ENCODE measurements at regions not wholly inside any gene's neighbourhood (a gene's known extent, or its start where the extent isn't known, plus 50 kb on each side); places are given as distances from the start of the nearest gene placed in this dataset.

DNA sequence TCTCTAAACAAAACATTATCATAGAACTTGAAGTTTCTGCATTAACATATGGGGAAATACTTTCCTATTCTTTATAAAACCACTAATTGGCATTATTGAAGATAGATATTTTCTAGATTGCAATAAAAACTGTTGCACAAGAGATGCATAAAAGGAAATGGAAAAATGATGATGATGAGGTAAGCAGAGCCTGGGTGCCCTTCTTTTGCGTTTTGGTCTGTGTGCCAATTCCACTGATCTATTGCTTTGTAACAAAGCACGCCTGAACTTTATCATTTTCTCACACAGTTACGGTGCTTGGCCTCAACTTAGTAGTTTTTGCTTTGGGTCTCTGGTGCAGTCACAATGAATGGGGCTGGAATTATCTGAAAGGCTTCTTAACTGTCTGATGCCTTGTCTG lies 450.5 kb downstream of the MAFB start:
- Histone ChIP-seq H3K9me3 (ENCODE audit: low read depth, low read length) (no peaks in the 10 kb centered on the region), H2AFZ (ENCODE audit: low read length) (no peak overlapping the region), H3K4me1 (ENCODE audit: insufficient read depth, low read length) (no peaks in the 10 kb centered on the region), H3K27me3 (ENCODE audit: insufficient read depth, low read length) (no peaks in the 10 kb centered on the region), H4K20me1 (ENCODE audit: insufficient read depth, low read length) (no peaks in the 10 kb centered on the region), H3K4me2 (ENCODE audit: insufficient read depth, low read length) (no peak overlapping the region), H3K4me3 (ENCODE audit: insufficient read depth, low read length) (no peak overlapping the region), H3K79me2 (ENCODE audit: insufficient read depth, low read length) (no peaks in the 10 kb centered on the region), H3K36me3 (ENCODE audit: insufficient read depth, low read length) (no peaks in the 10 kb centered on the region), H3K27ac (ENCODE audit: low read depth, low read length) (no peak overlapping the region)
- TF ChIP-seq, protein P1, sequence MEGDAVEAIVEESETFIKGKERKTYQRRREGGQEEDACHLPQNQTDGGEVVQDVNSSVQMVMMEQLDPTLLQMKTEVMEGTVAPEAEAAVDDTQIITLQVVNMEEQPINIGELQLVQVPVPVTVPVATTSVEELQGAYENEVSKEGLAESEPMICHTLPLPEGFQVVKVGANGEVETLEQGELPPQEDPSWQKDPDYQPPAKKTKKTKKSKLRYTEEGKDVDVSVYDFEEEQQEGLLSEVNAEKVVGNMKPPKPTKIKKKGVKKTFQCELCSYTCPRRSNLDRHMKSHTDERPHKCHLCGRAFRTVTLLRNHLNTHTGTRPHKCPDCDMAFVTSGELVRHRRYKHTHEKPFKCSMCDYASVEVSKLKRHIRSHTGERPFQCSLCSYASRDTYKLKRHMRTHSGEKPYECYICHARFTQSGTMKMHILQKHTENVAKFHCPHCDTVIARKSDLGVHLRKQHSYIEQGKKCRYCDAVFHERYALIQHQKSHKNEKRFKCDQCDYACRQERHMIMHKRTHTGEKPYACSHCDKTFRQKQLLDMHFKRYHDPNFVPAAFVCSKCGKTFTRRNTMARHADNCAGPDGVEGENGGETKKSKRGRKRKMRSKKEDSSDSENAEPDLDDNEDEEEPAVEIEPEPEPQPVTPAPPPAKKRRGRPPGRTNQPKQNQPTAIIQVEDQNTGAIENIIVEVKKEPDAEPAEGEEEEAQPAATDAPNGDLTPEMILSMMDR (IDR thresholded peaks at IDR 0.05; ENCODE audit: extremely low read depth, low read depth, low read length): no peak
- DNase-seq (ENCODE audit: insufficient read length, low spot score, missing footprints): no peak

DNA sequence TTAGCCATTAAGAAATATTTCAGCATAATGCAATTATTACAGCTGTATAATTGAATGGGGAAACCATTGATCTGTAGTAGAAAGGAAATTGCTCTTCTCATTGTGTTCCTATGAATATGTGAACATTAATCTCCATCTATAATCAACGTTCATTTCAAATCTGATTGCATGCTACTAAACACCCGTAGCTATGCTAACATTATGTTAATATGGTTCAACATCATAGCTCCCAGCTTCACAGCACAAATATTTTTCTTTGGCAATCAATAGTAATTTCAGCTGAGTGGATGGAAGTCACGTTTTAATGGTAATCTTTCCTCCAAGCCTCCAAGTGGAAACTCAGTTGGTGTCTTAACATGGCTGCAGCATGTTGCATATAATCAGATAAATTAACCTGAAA lies 454.4 kb downstream of the MAFB start:
- Histone ChIP-seq H3K4me2 (ENCODE audit: insufficient read depth, low read length) (no peak overlapping the region), H3K27ac (ENCODE audit: low read depth, low read length) (no peak overlapping the region), H3K4me3 (ENCODE audit: insufficient read depth, low read length) (no peak overlapping the region), H3K79me2 (ENCODE audit: insufficient read depth, low read length) (no peaks in the 10 kb centered on the region), H3K36me3 (ENCODE audit: insufficient read depth, low read length) (no peaks in the 10 kb centered on the region), H3K9me3 (ENCODE audit: low read depth, low read length) (no peaks in the 10 kb centered on the region), H4K20me1 (ENCODE audit: insufficient read depth, low read length) (no peaks in the 10 kb centered on the region), H3K27me3 (ENCODE audit: insufficient read depth, low read length) (no peaks in the 10 kb centered on the region), H2AFZ (ENCODE audit: low read length) (no peak overlapping the region), H3K4me1 (ENCODE audit: insufficient read depth, low read length) (no peaks in the 10 kb centered on the region)
- no peak for DNase-seq (ENCODE audit: insufficient read length, low spot score, missing footprints)
- TF ChIP-seq, protein P1 (IDR thresholded peaks at IDR 0.05; ENCODE audit: extremely low read depth, low read depth, low read length): no peak

DNA sequence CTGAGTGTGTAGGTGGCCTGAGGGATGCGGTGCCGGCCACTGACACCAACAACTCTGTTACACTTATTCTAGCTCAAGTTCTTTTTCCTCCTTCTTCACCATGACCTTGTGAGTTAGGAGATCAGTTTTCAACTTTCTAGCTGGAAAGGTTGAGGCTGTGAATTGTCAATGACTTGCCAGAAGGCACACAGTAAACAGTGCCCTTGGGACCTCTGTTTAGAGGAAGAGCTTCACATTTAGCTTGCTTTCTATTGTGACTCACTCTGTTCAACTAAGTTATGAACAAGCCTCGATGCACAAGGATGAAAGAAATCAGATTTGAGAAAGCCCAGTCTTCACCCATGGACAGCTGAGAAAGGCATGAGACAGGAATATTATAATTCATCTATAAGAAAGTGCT lies 455.6 kb downstream of the MAFB start:
- Histone ChIP-seq H3K4me3 (ENCODE audit: insufficient read depth, low read length) (no peak overlapping the region), H3K79me2 (ENCODE audit: insufficient read depth, low read length) (no peaks in the 10 kb centered on the region), H3K4me1 (ENCODE audit: insufficient read depth, low read length) (no peaks in the 10 kb centered on the region), H3K27me3 (ENCODE audit: insufficient read depth, low read length) (no peaks in the 10 kb centered on the region), H3K4me2 (ENCODE audit: insufficient read depth, low read length) (no peak overlapping the region), H3K36me3 (ENCODE audit: insufficient read depth, low read length) (no peaks in the 10 kb centered on the region), H4K20me1 (ENCODE audit: insufficient read depth, low read length) (no peaks in the 10 kb centered on the region), H3K9me3 (ENCODE audit: low read depth, low read length) (no peaks in the 10 kb centered on the region), H2AFZ (ENCODE audit: low read length) (no peak overlapping the region), H3K27ac (ENCODE audit: low read depth, low read length) (no peak overlapping the region)
- TF ChIP-seq, protein P1 (IDR thresholded peaks at IDR 0.05; ENCODE audit: extremely low read depth, low read depth, low read length): no peak
- DNase-seq (ENCODE audit: insufficient read length, low spot score, missing footprints): no peak

DNA sequence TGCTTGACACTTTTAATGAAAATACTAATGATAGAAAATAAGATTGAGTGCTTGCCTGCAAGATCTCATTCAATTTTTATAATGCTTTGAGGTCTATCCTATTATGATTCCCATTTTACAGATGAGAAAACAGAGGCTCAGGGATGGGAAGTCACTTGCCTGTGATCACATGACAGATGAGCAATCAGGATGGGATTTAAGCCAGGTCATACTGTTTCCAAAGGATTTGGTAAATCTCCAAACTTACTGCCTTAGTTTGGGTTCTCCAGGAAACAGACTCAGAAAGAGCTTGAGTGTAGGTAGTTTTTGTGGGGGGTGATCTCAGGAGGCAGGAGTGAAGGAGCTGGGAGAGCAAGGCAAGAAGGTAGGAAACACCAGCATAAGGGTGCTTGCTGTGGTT lies 456.3 kb downstream of the MAFB start:
- Histone ChIP-seq H3K4me3 (ENCODE audit: insufficient read depth, low read length) (no peak overlapping the region), H3K27me3 (ENCODE audit: insufficient read depth, low read length) (no peaks in the 10 kb centered on the region), H4K20me1 (ENCODE audit: insufficient read depth, low read length) (no peaks in the 10 kb centered on the region), H2AFZ (ENCODE audit: low read length) (no peak overlapping the region), H3K9me3 (ENCODE audit: low read depth, low read length) (no peaks in the 10 kb centered on the region), H3K4me2 (ENCODE audit: insufficient read depth, low read length) (no peak overlapping the region), H3K36me3 (ENCODE audit: insufficient read depth, low read length) (no peaks in the 10 kb centered on the region), H3K27ac (ENCODE audit: low read depth, low read length) (no peak overlapping the region), H3K4me1 (ENCODE audit: insufficient read depth, low read length) (no peaks in the 10 kb centered on the region), H3K79me2 (ENCODE audit: insufficient read depth, low read length) (no peaks in the 10 kb centered on the region)
- no peak for DNase-seq (ENCODE audit: insufficient read length, low spot score, missing footprints)
- TF ChIP-seq, protein P1 (IDR thresholded peaks at IDR 0.05; ENCODE audit: extremely low read depth, low read depth, low read length): no peak
